ENCODE measurements at regions not wholly inside any gene's neighbourhood (a gene's known extent, or its start where the extent isn't known, plus 50 kb on each side); places are given as distances from the start of the nearest gene placed in this dataset.

DNA sequence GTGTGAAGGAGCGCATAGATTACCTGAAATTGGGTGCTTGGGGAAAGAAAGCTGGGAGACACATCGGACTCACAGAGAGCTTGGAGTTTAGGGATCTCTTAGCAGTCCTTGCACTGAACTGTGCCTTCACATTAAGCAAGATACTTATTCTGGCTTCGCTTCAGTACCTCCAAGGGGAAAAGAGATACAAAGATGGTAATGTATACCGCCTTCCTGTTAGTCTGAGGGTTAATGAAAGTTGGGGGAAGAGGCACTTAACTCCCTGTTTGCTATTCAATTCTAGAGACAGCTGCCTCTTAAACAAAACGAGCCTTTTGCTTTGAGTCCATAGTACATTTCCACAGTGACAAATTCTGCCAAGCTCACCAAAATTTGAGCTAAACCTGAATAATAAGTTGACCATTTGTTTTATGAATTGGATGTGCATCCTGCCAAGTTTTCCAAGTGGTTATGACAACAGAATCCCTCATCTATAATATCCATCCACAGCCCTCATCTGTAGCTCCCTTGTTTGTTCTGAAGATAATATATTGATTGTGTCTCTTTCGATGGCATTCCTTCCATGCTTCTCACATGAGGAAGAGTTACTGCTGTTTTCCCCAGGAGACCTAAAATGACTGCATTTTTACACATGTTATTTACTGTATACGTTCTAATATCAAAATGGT is 287.1 kb upstream of the ATP5MC3 start:
- H3K4me3 Mint-ChIP-seq, result no peak overlapping the region
- H3K9me3 Mint-ChIP-seq, result no peaks in the 10 kb centered on the region
- DNase-seq (no peak), ATAC-seq (ENCODE audit: low read depth) (no peak)
- TF ChIP-seq, protein P1, sequence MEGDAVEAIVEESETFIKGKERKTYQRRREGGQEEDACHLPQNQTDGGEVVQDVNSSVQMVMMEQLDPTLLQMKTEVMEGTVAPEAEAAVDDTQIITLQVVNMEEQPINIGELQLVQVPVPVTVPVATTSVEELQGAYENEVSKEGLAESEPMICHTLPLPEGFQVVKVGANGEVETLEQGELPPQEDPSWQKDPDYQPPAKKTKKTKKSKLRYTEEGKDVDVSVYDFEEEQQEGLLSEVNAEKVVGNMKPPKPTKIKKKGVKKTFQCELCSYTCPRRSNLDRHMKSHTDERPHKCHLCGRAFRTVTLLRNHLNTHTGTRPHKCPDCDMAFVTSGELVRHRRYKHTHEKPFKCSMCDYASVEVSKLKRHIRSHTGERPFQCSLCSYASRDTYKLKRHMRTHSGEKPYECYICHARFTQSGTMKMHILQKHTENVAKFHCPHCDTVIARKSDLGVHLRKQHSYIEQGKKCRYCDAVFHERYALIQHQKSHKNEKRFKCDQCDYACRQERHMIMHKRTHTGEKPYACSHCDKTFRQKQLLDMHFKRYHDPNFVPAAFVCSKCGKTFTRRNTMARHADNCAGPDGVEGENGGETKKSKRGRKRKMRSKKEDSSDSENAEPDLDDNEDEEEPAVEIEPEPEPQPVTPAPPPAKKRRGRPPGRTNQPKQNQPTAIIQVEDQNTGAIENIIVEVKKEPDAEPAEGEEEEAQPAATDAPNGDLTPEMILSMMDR (IDR thresholded peaks at IDR 0.05), result no peak
- no peaks in the 10 kb centered on the region for H3K4me1 Mint-ChIP-seq
- intact Hi-C loops (cut with micrococcal nuclease), result no loop called here
- no peak overlapping the region for H3K27ac Mint-ChIP-seq
- CTCF ChIA-PET, result no interaction called here
- no peaks in the 10 kb centered on the region for H3K27me3 Mint-ChIP-seq
- POLR2A ChIA-PET, result no interaction called here
- H3K36me3 Mint-ChIP-seq (ENCODE audit: low read depth), result no peaks in the 10 kb centered on the region

DNA sequence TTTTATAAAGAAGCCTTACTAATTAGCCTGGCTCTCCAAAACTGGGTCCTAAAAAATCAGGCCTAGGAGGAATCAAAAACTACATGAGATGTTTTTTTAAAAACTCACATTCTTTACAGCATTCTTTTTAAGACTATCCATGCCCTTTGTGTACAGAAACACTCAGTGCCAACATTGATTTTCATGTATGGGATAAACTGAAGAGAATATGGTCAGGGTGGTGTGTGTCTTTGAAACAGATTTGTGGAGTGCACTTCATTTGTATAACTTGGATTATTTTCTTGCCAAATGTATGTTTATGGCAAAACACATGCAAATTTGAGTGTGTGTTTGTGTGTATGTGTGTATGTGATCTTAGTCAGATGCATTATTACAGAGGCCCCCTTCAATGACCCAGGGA is 283.6 kb upstream of the ATP5MC3 start:
- intact Hi-C loops (cut with micrococcal nuclease), result no loop called here
- TF ChIP-seq, protein P1 (IDR thresholded peaks at IDR 0.05), result no peak
- Mint-ChIP-seq H3K9me3 (peaks cover under 1% of the 10 kb centered on the region), H3K4me3 (no peak overlapping the region), H3K27me3 (no peaks in the 10 kb centered on the region), H3K4me1 (no peaks in the 10 kb centered on the region), H3K27ac (no peak overlapping the region), H3K36me3 (ENCODE audit: low read depth) (no peaks in the 10 kb centered on the region)
- ATAC-seq (ENCODE audit: low read depth) (no peak), DNase-seq (no peak)
- ChIA-PET CTCF (no interaction called here), POLR2A (no interaction called here)

DNA sequence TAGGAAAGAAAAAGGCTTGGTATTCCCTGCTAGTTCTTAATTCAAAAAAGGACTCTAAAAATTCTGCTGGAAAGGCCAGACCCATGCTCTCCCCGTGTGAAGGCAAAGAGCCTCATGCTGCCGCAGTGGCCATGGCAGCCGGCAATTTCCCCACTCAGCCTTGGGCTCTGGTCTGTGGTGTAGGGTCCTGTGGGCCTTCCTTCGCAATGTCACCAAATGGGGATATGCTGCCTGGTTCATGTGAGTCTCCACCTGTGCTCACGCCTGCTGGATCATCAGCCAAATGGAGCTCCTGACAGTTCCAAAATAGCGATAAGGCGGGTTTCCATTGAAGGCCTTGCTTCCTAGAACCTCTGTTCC is 282.8 kb upstream of the ATP5MC3 start:
- ATAC-seq (ENCODE audit: low read depth), result no peak

DNA sequence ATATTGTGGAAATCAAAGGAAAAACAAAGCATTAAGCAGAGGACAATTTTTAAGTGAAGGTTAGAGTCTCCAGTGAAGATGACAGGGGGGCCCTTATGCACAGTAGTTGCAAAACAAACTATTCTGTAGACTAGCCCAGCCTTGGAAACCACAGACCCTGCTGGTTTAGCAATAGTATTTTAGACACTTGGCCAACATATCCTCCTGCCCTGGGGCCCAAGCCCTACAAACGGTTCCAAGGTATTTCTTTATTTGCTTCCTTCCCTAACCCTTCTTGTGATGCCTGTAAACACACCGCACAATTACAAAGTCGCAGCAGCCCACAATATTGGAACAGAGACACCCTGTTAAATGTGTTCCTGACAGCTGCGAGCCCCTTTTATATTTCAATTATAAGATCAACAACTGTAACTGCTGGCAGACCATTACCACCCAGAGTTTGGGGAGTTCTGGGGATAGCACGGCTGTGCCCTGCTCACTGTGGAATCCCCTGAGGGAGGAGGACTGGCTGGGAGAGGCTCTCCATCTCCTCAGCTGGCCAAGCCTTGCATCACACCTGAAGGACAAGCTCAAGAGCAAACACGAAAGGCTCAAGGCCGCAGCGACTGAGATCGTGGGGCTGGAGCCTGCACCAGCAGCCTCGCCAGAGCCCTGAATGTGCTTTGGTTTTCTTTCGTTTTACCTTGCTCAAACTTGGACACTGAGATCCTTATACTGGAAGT is 282.2 kb upstream of the ATP5MC3 start:
- intact Hi-C loops (cut with micrococcal nuclease), result no loop called here
- H3K9me3 Mint-ChIP-seq, result peaks cover 7% of the 10 kb centered on the region
- no peaks in the 10 kb centered on the region for H3K4me1 Mint-ChIP-seq
- DNase-seq, result no peak
- ATAC-seq (ENCODE audit: low read depth), result no peak
- TF ChIP-seq, protein P1 (IDR thresholded peaks at IDR 0.05), result no peak
- ChIA-PET CTCF (no interaction called here), POLR2A (no interaction called here)
- no peak overlapping the region for H3K4me3 Mint-ChIP-seq
- H3K27me3 Mint-ChIP-seq, result no peaks in the 10 kb centered on the region
- no peaks in the 10 kb centered on the region for H3K36me3 Mint-ChIP-seq (ENCODE audit: low read depth)
- H3K27ac Mint-ChIP-seq, result no peak overlapping the region

More for the DNA sequence above, 282.8 kb upstream of the ATP5MC3 start:
- intact Hi-C loops (cut with micrococcal nuclease), result no loop called here
- POLR2A ChIA-PET, result no interaction called here
- H3K9me3 Mint-ChIP-seq, result peaks cover 7% of the 10 kb centered on the region
- H3K4me1 Mint-ChIP-seq, result no peaks in the 10 kb centered on the region
- H3K4me3 Mint-ChIP-seq, result no peak overlapping the region
- no peak for DNase-seq
- TF ChIP-seq, protein P1 (IDR thresholded peaks at IDR 0.05), result no peak
- H3K36me3 Mint-ChIP-seq (ENCODE audit: low read depth), result no peaks in the 10 kb centered on the region
- CTCF ChIA-PET, result no interaction called here
- no peak overlapping the region for H3K27ac Mint-ChIP-seq
- H3K27me3 Mint-ChIP-seq, result no peaks in the 10 kb centered on the region

DNA sequence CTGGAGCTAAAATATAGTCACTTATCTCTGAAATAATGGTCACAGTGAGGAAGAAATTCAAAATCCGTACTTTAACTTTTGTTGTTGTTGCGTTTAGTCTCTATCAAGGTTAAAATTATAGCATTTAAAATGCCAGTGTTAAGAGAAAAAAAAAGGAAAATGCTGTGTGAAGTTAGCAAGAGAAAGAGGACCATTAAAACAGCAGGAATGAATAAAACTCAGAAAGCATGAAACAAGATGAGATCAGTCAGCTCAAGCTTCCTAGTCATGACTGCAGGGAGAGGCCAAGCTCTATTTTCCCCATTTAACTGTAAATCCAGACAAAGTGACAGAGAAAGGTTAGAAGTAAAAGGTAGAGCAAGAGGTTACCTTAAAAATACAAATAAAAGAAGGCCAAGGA is 281.7 kb upstream of the ATP5MC3 start:
- CTCF ChIA-PET, result no interaction called here
- POLR2A ChIA-PET, result no interaction called here
- no peak overlapping the region for H3K27ac Mint-ChIP-seq
- no peaks in the 10 kb centered on the region for H3K36me3 Mint-ChIP-seq (ENCODE audit: low read depth)
- H3K4me1 Mint-ChIP-seq, result no peaks in the 10 kb centered on the region
- no peak for DNase-seq
- H3K4me3 Mint-ChIP-seq, result no peak overlapping the region
- TF ChIP-seq, protein P1 (IDR thresholded peaks at IDR 0.05), result no peak
- no peak for ATAC-seq (ENCODE audit: low read depth)
- H3K9me3 Mint-ChIP-seq, result peaks cover 7% of the 10 kb centered on the region
- no peaks in the 10 kb centered on the region for H3K27me3 Mint-ChIP-seq
- intact Hi-C loops (cut with micrococcal nuclease), result no loop called here

Measured in activated B cell treated with CpG ODN at 0.5 μM for 24 hours (primary cell).